Small intestine (tissue), 7 donors: ENCODE measurements at regions not wholly inside any gene's neighbourhood (a gene's known extent, or its start where the extent isn't known, plus 50 kb on each side); places are given as distances from the start of the nearest gene placed in this dataset.
A peak's percentile ranks its signal among the peaks of the same experiment; 100 is the strongest.

Experiments
- DNase-seq, 2 donors: peaks; one replicate each; pipeline versions ENCODE4 v3.0.0 to v3.0.0-alpha.2; 2013
- FAIRE-seq: peaks from 2 replicates; lab custom pipeline; 2012; peaks lifted over from hg19 to GRCh38; lab: Jason Lieb, UNC
- H3K27ac ChIP-seq, 3 donors: one replicate each; pipeline ENCODE4 v1.5.1; 2013; ENCODE audit warnings: low read length in 2 of 3, mild to moderate bottlenecking in 2 of 3, control low read depth in 1 of 3, inconsistent platforms in 1 of 3, low read depth in 1 of 3, moderate library complexity in 1 of 3
- H3K27me3 ChIP-seq, 3 donors: one replicate each; pipeline ENCODE4 v1.6.1; 2013; ENCODE audit warnings: low read length in 3 of 3, inconsistent platforms in 1 of 3; ENCODE audit not compliant: control insufficient read depth in 3 of 3, insufficient read depth in 3 of 3
- H3K36me3 ChIP-seq, 3 donors: one replicate each; pipeline ENCODE4 v1.6.1; 2013; ENCODE audit warnings: low read length in 3 of 3, inconsistent platforms in 1 of 3, low read depth in 1 of 3, mild to moderate bottlenecking in 1 of 3, moderate library complexity in 1 of 3; ENCODE audit not compliant: control insufficient read depth in 3 of 3, insufficient read depth in 2 of 3
- H3K4me1 ChIP-seq, 3 donors: one replicate each; pipeline ENCODE4 v1.6.1; 2013; ENCODE audit warnings: low read length in 2 of 3, inconsistent platforms in 1 of 3, low read depth in 1 of 3, mild to moderate bottlenecking in 1 of 3, moderate library complexity in 1 of 3; ENCODE audit not compliant: control insufficient read depth in 3 of 3, insufficient read depth in 2 of 3
- H3K4me3 ChIP-seq, 3 donors: one replicate each; pipeline ENCODE4 v1.5.1; 2013; ENCODE audit warnings: low read length in 3 of 3, control low read depth in 1 of 3, inconsistent platforms in 1 of 3, low read depth in 1 of 3, mild to moderate bottlenecking in 1 of 3, moderate library complexity in 1 of 3
- H3K9me3 ChIP-seq, 2 donors: one replicate each; pipeline ENCODE4 v1.6.1; 2013; ENCODE audit warnings: low read depth in 1 of 2, low read length in 1 of 2; ENCODE audit not compliant: control insufficient read depth in 2 of 2, insufficient read depth in 1 of 2
- WGBS, 3 donors: extraction: QIAGEN DNeasy Blood & Tissue Kit; methylation state at CpG; one replicate each; pipeline ENCODE4 v1.1.7; 2013; 5-methylcytosine and 5-hydroxymethylcytosine counted together
- donor health status: healthy with polysubstance abuse.
- donor health status: control.
- donor health status: control.
- donor health status: Bipolar disorder and iron deficiency.
- donor health status: healthy.

- no peaks in the 10 kb centered on the region for H3K4me1 ChIP-seq
- no peaks in the 10 kb centered on the region for H3K9me3 ChIP-seq
- H3K27ac ChIP-seq = no peak overlapping the region
- WGBS, 3 donors = 7 to 58% (median 10%) methylated on average over 3 to 4 of the region's 4 CpGs
- no peak for FAIRE-seq
- no peak overlapping the region for H3K4me3 ChIP-seq
- H3K36me3 ChIP-seq = no peaks in the 10 kb centered on the region
- peak in 1 of 2 donors; percentile 51 for DNase-seq
- peaks cover 0 to 2% (median 0%) of the 10 kb centered on the region in 3 donors for H3K27me3 ChIP-seq
These were observed 159.5 kb upstream of the RPL38 start for GRCh38 chr17:74043976-74044375.

GRCh38 chr17:74045608-74046280 lies 157.7 kb upstream of the RPL38 start:
- Histone ChIP-seq H3K4me3 (no peak overlapping the region), H3K36me3 (no peaks in the 10 kb centered on the region), H3K27me3 (peaks cover 0 to 2% (median 0%) of the 10 kb centered on the region in 3 donors), H3K9me3 (no peaks in the 10 kb centered on the region), H3K27ac (no peak overlapping the region), H3K4me1 (no peaks in the 10 kb centered on the region)
- WGBS, 3 donors = 38 to 63% (median 56%) methylated on average over 16 of the region's 16 CpGs
- DNase-seq (no peak), FAIRE-seq (no peak)

GRCh38 chr17:74049167-74049966 lies 154.1 kb upstream of the RPL38 start:
- DNase-seq (no peak), FAIRE-seq (no peak)
- no peak overlapping the region for H3K4me3 ChIP-seq
- peaks cover 0 to 8% (median 7%) of the 10 kb centered on the region in 3 donors for H3K27me3 ChIP-seq
- no peak overlapping the region for H3K27ac ChIP-seq
- 77 to 83% (median 80%) methylated on average over 15 of the region's 15 CpGs for WGBS, 3 donors
- H3K9me3 ChIP-seq = no peaks in the 10 kb centered on the region
- no peaks in the 10 kb centered on the region for H3K36me3 ChIP-seq
- no peaks in the 10 kb centered on the region for H3K4me1 ChIP-seq

DNA sequence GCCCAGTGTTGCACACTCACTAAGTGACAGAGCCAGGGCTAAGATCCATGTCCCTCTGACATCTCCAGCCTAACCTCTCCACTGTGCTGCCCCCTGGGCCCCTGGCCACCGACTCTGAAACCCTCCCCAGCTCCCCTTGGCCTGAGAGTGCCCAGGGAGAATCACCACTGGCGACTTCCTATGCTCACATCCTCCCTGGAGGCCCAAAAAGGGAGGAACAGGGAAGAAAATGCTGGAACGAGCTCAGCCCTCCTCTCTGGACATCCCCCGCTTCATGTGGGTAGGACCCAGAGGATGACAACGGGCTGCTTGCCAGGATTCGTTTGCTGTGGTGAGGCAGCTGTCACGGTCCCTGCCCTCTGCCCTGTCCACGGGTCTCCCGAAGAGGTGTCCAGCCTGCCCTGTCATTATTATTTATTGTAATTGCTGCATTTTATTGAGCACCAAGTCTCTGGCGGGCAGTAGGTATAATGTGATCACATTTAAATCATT lies 153.5 kb upstream of the RPL38 start:
- no peak for FAIRE-seq
- Histone ChIP-seq H3K9me3 (no peaks in the 10 kb centered on the region), H3K27ac (no peak overlapping the region), H3K36me3 (no peaks in the 10 kb centered on the region), H3K27me3 (peaks cover 0 to 8% (median 8%) of the 10 kb centered on the region in 3 donors), H3K4me3 (no peak overlapping the region), H3K4me1 (no peaks in the 10 kb centered on the region)
- no peak for DNase-seq
- WGBS, 3 donors = 37 to 50% (median 46%) methylated on average over 10 of the region's 10 CpGs

GRCh38 chr17:74051348-74051747 lies 152.1 kb upstream of the RPL38 start:
- Histone ChIP-seq H3K27ac (no peak overlapping the region), H3K4me1 (no peaks in the 10 kb centered on the region), H3K4me3 (no peak overlapping the region), H3K27me3 (peaks cover 0 to 11% (median 8%) of the 10 kb centered on the region in 3 donors), H3K9me3 (no peaks in the 10 kb centered on the region), H3K36me3 (no peaks in the 10 kb centered on the region)
- FAIRE-seq (no peak), DNase-seq (no peak)
- 47 to 72% (median 55%) methylated on average over 8 of the region's 8 CpGs for WGBS, 3 donors

DNA sequence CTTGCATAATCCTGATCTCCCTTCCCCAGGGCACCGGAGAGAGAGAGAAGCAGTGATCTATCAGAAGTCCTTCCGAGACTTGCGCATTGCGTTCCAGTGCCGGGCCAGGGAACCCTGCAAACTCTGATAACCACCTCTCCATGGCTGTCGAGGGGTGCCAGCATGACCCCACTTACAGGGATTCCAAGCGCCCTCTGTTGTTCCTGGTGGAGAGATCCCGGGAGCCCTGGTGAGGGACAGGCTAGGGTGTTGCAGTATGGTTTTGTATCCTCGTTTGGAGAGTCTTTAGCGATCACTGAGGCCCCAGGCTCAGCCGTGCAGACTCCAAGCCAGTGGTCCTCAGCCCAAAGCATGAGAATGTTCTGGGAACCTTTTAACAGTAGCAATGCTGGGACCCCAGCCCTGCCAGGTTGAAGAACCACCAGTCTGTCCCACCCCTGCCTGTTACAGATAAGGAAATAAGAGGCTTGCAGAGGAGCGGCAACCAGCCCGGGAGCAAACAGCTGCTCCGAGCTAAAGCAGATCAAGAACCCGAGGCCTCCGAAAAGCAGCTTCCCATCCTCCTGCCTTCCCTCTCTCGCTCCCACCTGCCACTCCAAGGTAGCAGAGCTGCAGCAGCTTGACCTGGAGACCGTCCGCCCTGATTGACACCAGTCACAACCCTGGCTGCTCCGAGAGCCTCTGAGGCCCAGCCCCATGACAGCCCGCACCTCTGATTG lies 150.3 kb upstream of the RPL38 start:
- no peaks in the 10 kb centered on the region for H3K9me3 ChIP-seq
- H3K4me3 ChIP-seq = no peak overlapping the region
- WGBS, 3 donors = 39 to 55% (median 54%) methylated on average over 21 of the region's 21 CpGs
- no peaks in the 10 kb centered on the region for H3K4me1 ChIP-seq
- no peak for FAIRE-seq
- no peaks in the 10 kb centered on the region for H3K36me3 ChIP-seq
- no peak overlapping the region for H3K27ac ChIP-seq
- no peak for DNase-seq
- H3K27me3 ChIP-seq = peaks cover 0 to 12% (median 10%) of the 10 kb centered on the region in 3 donors

DNA sequence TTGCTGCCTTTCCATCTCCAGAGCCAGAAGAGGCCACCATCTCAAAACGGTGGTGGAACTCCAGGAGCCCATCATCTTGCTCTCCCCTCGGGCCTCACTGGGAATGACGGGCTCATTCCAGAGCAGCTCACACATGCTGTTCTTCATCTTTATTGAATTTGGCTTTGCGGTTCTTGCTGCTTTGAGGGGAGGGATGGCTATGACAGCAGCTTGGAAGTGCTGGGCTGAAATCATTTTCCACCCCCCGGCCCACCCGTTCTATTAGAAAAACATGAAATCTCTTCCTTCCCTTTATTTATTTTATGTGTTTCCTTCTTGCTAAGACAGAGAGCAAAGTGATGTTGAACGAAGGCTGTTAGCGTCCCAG lies 149.8 kb upstream of the RPL38 start:
- Histone ChIP-seq H3K4me3 (no peak overlapping the region), H3K4me1 (no peaks in the 10 kb centered on the region), H3K36me3 (no peaks in the 10 kb centered on the region), H3K9me3 (no peaks in the 10 kb centered on the region), H3K27ac (no peak overlapping the region), H3K27me3 (peaks cover 0 to 12% (median 10%) of the 10 kb centered on the region in 3 donors)
- FAIRE-seq (no peak), DNase-seq (no peak)
- 63 to 76% (median 66%) methylated on average over 8 of the region's 8 CpGs for WGBS, 3 donors

DNA sequence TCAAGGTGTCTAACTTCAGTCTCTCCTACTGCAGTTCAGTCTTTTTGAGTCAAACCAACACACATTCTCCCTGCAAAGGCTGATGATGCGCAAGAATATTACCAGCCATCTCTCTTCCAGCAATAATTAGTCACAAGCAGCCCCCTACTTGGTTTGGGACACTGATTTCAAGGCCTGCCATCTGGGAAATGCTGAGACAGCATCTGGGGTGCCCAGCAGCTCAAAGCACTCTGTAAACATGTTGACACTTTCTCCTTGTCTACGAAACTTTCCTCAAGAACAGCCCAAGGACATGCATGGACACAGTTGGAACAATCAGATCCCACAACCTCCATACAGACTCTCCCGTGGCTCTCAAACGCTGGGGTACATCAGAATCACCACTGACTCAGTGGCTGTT lies 149.2 kb upstream of the RPL38 start:
- Histone ChIP-seq H3K4me1 (no peaks in the 10 kb centered on the region), H3K4me3 (no peak overlapping the region), H3K36me3 (no peaks in the 10 kb centered on the region), H3K9me3 (no peaks in the 10 kb centered on the region), H3K27me3 (peaks cover 0 to 12% (median 10%) of the 10 kb centered on the region in 3 donors), H3K27ac (no peak overlapping the region)
- FAIRE-seq (no peak), DNase-seq (no peak)
- 63 to 70% (median 70%) methylated on average over 4 of the region's 4 CpGs for WGBS, 3 donors
